GM23338 (cell line): ENCODE measurements at regions not wholly inside any gene's neighbourhood (a gene's known extent, or its start where the extent isn't known, plus 50 kb on each side); places are given as distances from the start of the nearest gene placed in this dataset.

ENCODE experiments used
- ATAC-seq: fragments of 200-7000 bp; cut with Tn5 transposase; 3 replicates; pipeline ENCODE4 v1.9.1; 2020
- DNase-seq: peaks from one replicate; pipeline ENCODE4 v3.0.0-alpha.2; 2015; ENCODE audit warnings: low spot score
- H2AFZ ChIP-seq: fragments of 200-600 bp; sonication (generic); 2 replicates; pipeline ENCODE4 v1.8.0; 2016; ENCODE audit warnings: antibody characterized with exemption, mild to moderate bottlenecking, moderate library complexity
- H3F3A ChIP-seq: fragments of 200-600 bp; sonication (generic); replicated peaks from 2 replicates; pipeline ENCODE4 v1.8.0; 2017; ENCODE audit warnings: antibody characterized with exemption, mixed run types, low read depth
- H3K27ac ChIP-seq: fragments of 200-600 bp; sonication (generic); 2 replicates; pipeline ENCODE4 v1.6.1; 2016; ENCODE audit warnings: low read depth
- H3K27me3 ChIP-seq: fragments of 200-600 bp; sonication (generic); 2 replicates; pipeline ENCODE4 v1.8.0; 2016; ENCODE audit warnings: mild to moderate bottlenecking, mixed run types, moderate library complexity; ENCODE audit not compliant: insufficient read depth
- H3K36me3 ChIP-seq: fragments of 200-600 bp; sonication (generic); 2 replicates; pipeline ENCODE4 v1.8.0; 2016; ENCODE audit warnings: mild to moderate bottlenecking; ENCODE audit not compliant: insufficient read depth
- H3K4me1 ChIP-seq: fragments of 200-600 bp; sonication (generic); 2 replicates; pipeline ENCODE4 v1.8.0; 2016; ENCODE audit warnings: mild to moderate bottlenecking, moderate library complexity; ENCODE audit not compliant: insufficient read depth
- H3K4me2 ChIP-seq: fragments of 200-600 bp; sonication (generic); 2 replicates; pipeline ENCODE4 v1.7.1; 2017; ENCODE audit warnings: mixed run types
- H3K4me3 ChIP-seq: fragments of 200-600 bp; sonication (generic); 2 replicates; pipeline ENCODE4 v1.6.1; 2016; ENCODE audit warnings: mixed run types
- H3K79me2 ChIP-seq: fragments of 200-600 bp; sonication (generic); replicated peaks from 2 replicates; pipeline ENCODE4 v1.8.0; 2017; ENCODE audit warnings: mild to moderate bottlenecking; ENCODE audit not compliant: insufficient read depth
- H3K9me2 ChIP-seq: fragments of 200-600 bp; sonication (generic); 2 replicates; pipeline ENCODE4 v1.8.0; 2017; ENCODE audit not compliant: insufficient read depth
- H4K20me1 ChIP-seq: fragments of 200-600 bp; sonication (generic); replicated peaks from 2 replicates; pipeline ENCODE4 v1.8.0; 2017; ENCODE audit warnings: mild to moderate bottlenecking; ENCODE audit not compliant: insufficient read depth
- H3K27ac Mint-ChIP-seq: 2 replicates; pipeline ENCODE4 v1.8.0; 2020; ENCODE audit warnings: inconsistent platforms, mild to moderate bottlenecking, moderate library complexity, mixed read lengths
- H3K27me3 Mint-ChIP-seq: 3 replicates; pipeline ENCODE4 v1.8.0; 2022; ENCODE audit warnings: low read depth, mild to moderate bottlenecking, moderate library complexity, mixed read lengths, inconsistent platforms; ENCODE audit not compliant: insufficient read depth, poor library complexity
- H3K36me3 Mint-ChIP-seq: 3 replicates; pipeline ENCODE4 v1.8.0; 2021; ENCODE audit warnings: low read depth, mild to moderate bottlenecking, inconsistent platforms, moderate library complexity, mixed read lengths
- H3K4me1 Mint-ChIP-seq: 3 replicates; pipeline ENCODE4 v1.8.0; 2020; ENCODE audit warnings: mild to moderate bottlenecking, inconsistent platforms, mixed read lengths
- H3K4me3 Mint-ChIP-seq: 3 replicates; pipeline ENCODE4 v1.8.0; 2021; ENCODE audit warnings: moderate library complexity, mild to moderate bottlenecking, inconsistent platforms, mixed read lengths
- H3K9me3 Mint-ChIP-seq: 3 replicates; pipeline ENCODE4 v1.8.0; 2020; ENCODE audit warnings: moderate library complexity, mild to moderate bottlenecking, inconsistent platforms, mixed read lengths
- CREB1 ChIP-seq: fragments of 250-450 bp; sonication (Bioruptor Pico); IDR thresholded peaks from 2 replicates; pipeline ENCODE4 v1.5.0; 2020; ENCODE audit warnings: low read depth, mild to moderate bottlenecking, moderate library complexity
- ETS1 ChIP-seq: IDR thresholded peaks from 2 replicates; pipeline ENCODE4 v1.6.1; 2016; ENCODE audit warnings: antibody characterized with exemption
- EZH2 ChIP-seq: fragments of 200-600 bp; sonication (generic); IDR thresholded peaks from one replicate; pipeline ENCODE4 v1.8.0; 2017; ENCODE audit warnings: antibody characterized with exemption, mild to moderate bottlenecking, low read depth; ENCODE audit not compliant: unreplicated experiment
- EZH2phosphoT487 ChIP-seq: fragments of 200-600 bp; sonication (generic); IDR thresholded peaks from one replicate; pipeline ENCODE4 v1.8.1; 2018; ENCODE audit warnings: antibody characterized with exemption; ENCODE audit not compliant: unreplicated experiment
- JUNB ChIP-seq: IDR thresholded peaks from one replicate; pipeline ENCODE4 v1.6.1; 2016; ENCODE audit warnings: antibody characterized with exemption; ENCODE audit not compliant: unreplicated experiment
- NANOG ChIP-seq: IDR thresholded peaks from 2 replicates; pipeline ENCODE4 v1.6.1; 2016; ENCODE audit warnings: antibody characterized with exemption, borderline replicate concordance
- STAT1 ChIP-seq: IDR thresholded peaks from one replicate; pipeline ENCODE4 v1.6.1; 2016; ENCODE audit warnings: antibody characterized with exemption; ENCODE audit not compliant: unreplicated experiment
- ZNF331 ChIP-seq: fragments of 250-450 bp; sonication (Bioruptor Pico); IDR thresholded peaks from 2 replicates; pipeline ENCODE4 v1.5.0; 2020; ENCODE audit warnings: low read depth, mild to moderate bottlenecking, moderate library complexity
- ZNF462 ChIP-seq: fragments of 250-450 bp; sonication (Bioruptor Pico); IDR thresholded peaks from 2 replicates; pipeline ENCODE4 v1.5.0; 2020; ENCODE audit warnings: mild to moderate bottlenecking, moderate library complexity

- peaks cover 36% of the 10 kb centered on the region for H3K9me3 Mint-ChIP-seq
- no peak for ATAC-seq
- H3K27ac ChIP-seq, result no peak overlapping the region
- no peak overlapping the region for H2AFZ ChIP-seq
- H3K4me2 ChIP-seq, result no peak overlapping the region
- H4K20me1 ChIP-seq, result no peaks in the 10 kb centered on the region
- H3K79me2 ChIP-seq, result no peaks in the 10 kb centered on the region
- no peaks in the 10 kb centered on the region for H3K27me3 Mint-ChIP-seq
- no peaks in the 10 kb centered on the region for H3K4me1 ChIP-seq
- no peak overlapping the region for H3K27ac Mint-ChIP-seq
- H3K4me1 Mint-ChIP-seq, result no peaks in the 10 kb centered on the region
- no peak for TF ChIP-seq JUNB
- no peak for TF ChIP-seq ETS1
- no peak for TF ChIP-seq EZH2
- TF ChIP-seq CREB1 (CRISPR knock-in tag), result no peak
- TF ChIP-seq EZH2phosphoT487, result no peak
- no peak for TF ChIP-seq ZNF462 (CRISPR knock-in tag)
- TF ChIP-seq ZNF331, result no peak
- no peak for TF ChIP-seq NANOG
- no peak for TF ChIP-seq STAT1
- H3K4me3 ChIP-seq, result no peak overlapping the region
- H3K36me3 ChIP-seq, result peaks cover 13% of the 10 kb centered on the region; the same call in 1 of the 2 replicates
- H3K36me3 Mint-ChIP-seq, result peaks cover 37% of the 10 kb centered on the region
- peaks cover 10% of the 10 kb centered on the region for H3K9me2 ChIP-seq
- no peaks in the 10 kb centered on the region for H3F3A ChIP-seq
- no peak for DNase-seq
- no peaks in the 10 kb centered on the region for H3K27me3 ChIP-seq
- H3K4me3 Mint-ChIP-seq, result no peak overlapping the region
Observed at GRCh38 chr5:124156415-124156996, 589.9 kb downstream of the ZNF608 start.
